D721Med (cell line): ENCODE measurements at regions not wholly inside any gene's neighbourhood (a gene's known extent, or its start where the extent isn't known, plus 50 kb on each side); places are given as distances from the start of the nearest gene placed in this dataset.

Source experiments
- DNase-seq: peaks from one replicate; pipeline ENCODE4 v3.0.0; 2011; ENCODE audit warnings: low spot score; ENCODE audit not compliant: insufficient read length
- FAIRE-seq: peaks from 2 replicates; lab custom pipeline; 2011; peaks lifted over from hg19 to GRCh38; lab: Jason Lieb, UNC
- TF ChIP-seq, protein P1 (sequence below): IDR thresholded peaks from 2 replicates; pipeline ENCODE4 v1.5.1; 2012; ENCODE audit warnings: mild to moderate bottlenecking, control low read depth; ENCODE audit not compliant: insufficient read depth; ENCODE audit errors: missing control alignments

DNA sequence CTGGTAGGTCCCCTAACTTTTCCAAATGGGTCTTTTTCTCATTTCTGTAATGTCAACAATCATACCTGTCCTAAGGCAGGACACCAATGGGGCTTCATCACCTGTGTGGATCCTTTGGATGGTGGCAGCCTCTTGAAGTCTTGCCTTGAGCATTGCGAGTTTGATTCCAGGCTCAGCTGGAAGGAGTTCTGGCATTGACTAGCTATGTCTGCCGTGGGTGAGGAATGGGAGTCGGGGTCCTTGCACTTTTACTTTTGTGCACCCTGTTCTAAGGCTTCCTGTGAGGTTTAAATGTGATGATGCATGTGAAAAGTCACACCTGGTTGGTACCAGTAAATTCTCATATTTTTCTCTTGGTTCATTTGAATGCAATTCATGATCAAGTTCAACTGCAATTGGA, 55.9 kb upstream of the CTBP2 start:
- TF ChIP-seq, protein P1, sequence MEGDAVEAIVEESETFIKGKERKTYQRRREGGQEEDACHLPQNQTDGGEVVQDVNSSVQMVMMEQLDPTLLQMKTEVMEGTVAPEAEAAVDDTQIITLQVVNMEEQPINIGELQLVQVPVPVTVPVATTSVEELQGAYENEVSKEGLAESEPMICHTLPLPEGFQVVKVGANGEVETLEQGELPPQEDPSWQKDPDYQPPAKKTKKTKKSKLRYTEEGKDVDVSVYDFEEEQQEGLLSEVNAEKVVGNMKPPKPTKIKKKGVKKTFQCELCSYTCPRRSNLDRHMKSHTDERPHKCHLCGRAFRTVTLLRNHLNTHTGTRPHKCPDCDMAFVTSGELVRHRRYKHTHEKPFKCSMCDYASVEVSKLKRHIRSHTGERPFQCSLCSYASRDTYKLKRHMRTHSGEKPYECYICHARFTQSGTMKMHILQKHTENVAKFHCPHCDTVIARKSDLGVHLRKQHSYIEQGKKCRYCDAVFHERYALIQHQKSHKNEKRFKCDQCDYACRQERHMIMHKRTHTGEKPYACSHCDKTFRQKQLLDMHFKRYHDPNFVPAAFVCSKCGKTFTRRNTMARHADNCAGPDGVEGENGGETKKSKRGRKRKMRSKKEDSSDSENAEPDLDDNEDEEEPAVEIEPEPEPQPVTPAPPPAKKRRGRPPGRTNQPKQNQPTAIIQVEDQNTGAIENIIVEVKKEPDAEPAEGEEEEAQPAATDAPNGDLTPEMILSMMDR, result no peak
- DNase-seq, result no peak
- FAIRE-seq, result no peak

DNA sequence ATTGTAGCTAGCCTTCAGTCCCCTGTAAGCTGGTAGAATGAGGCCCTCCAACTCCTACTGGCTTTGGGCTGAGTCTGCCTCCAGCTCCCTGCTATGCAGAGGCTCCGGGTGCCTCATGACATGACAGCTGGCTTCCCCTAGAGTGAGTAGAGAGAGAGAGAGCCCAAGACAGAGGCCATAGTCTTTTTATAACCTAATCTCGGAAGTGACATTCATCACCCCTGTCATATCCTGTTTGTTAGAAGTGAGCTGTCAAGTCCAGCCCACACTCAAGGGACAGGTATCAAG, 53.9 kb upstream of the CTBP2 start:
- no peak for FAIRE-seq
- TF ChIP-seq, protein P1, result no peak
- DNase-seq, result no peak

DNA sequence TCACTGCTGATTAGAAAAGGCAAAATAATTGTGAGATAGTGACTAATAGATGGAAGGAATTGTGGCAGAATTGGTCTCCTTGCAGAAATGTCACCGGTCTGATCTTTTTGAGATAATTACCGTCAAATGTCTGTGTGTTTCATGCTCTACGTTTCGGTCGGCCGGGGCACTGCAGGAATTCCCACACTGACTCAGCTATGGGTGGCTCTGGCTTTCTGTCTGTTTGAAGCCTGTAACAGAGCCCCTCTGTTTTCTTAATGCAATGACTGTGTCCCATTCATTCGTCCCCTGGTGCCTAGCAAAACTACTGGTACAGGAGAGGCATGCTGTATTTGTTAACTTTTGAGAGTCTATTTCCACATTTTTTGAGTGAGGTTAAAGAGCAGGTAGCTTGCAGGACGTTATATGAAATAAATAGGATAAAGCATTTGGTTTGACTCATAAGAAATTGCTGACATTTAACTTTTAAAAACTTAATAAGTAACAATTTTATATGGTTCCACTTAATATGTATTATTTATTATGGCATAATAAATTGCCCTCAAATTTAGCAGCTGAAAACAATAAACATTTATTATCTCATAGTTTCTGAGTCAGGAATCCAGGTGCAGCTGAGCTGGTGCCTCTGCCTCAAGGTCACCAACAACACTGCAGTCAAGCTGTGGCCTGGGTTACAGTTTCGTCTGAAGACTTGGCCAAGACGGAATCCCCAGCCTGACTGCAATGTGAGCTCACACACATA, 53.3 kb upstream of the CTBP2 start:
- no peak for DNase-seq
- TF ChIP-seq, protein P1, result no peak
- no peak for FAIRE-seq

DNA sequence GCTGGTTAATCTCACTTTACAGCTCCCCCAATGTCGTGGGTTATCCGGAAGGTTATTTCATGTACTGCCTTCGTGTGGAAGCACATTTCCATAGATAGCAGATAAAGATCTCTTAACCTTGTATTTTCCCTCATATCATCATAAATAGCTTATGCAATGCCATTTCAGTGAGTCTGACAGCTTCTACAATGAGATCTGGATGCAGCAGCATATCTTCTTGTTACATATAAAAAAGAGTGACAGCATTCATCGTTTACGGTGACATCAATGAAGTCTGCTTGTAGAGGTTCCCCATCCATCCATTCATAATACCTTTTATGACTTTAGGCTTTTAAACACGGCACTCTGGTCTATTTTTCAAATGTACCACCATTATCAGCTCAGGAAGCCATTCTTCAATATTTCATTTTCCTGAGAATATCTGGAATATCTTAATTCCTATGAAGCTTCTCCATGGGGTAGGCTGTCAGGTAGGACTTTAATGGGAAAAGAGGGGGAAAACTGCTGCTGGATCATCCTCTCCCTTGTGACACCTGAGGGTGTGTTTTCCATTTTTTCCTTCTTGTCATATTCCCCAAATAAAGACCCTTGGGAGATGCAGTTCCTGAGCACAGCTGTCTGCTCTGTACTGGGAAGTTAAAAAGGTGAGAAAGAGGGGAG, 51.9 kb upstream of the CTBP2 start:
- DNase-seq (no peak), FAIRE-seq (no peak)
- TF ChIP-seq, protein P1, result no peak
